ENCODE measurements at regions not wholly inside any gene's neighbourhood (a gene's known extent, or its start where the extent isn't known, plus 50 kb on each side); places are given as distances from the start of the nearest gene placed in this dataset.

DNA sequence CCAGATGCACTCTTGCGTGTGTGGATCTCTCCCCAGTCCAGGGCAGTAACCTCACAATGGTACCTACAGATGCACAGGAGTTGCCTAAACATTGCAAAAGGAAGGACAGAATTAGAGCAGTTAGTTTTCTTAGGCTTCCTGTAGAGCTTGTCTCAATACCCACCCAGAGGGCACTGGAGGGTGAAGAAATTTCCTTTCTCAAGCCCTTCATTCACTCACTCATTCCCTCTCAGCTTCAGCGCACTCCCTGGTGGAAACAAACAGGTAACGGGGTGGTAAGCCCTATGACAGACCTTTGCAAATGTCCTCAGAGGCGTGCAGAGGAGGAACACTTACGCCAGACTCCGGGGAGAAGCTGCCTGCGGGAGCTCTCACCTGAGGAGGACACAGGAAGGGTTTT lies 267.4 kb upstream of the HES1 start:
- no peaks in the 10 kb centered on the region for H3K79me2 ChIP-seq (ENCODE audit: insufficient read depth, low read length)
- no peaks in the 10 kb centered on the region for H4K20me1 ChIP-seq (ENCODE audit: insufficient read depth, low read length, poor library complexity, severe bottlenecking)
- peaks cover 10% of the 10 kb centered on the region; the same call in 1 of the 2 replicates for H3F3A ChIP-seq (ENCODE audit: low read depth)
- H3K9me3 ChIP-seq (ENCODE audit: insufficient read depth, low read depth, low read length): no peaks in the 10 kb centered on the region
- no peaks in the 10 kb centered on the region for H3K9me2 ChIP-seq (replicated peaks; ENCODE audit: low read depth, low read length)
- peaks cover 69% of the 10 kb centered on the region for H3K4me1 ChIP-seq (ENCODE audit: insufficient read depth, low read length, poor library complexity, severe bottlenecking)
- H3K9ac ChIP-seq (ENCODE audit: low read depth, low read length, poor library complexity, severe bottlenecking): peak overlapping the region; percentile 63
- H3K36me3 ChIP-seq (ENCODE audit: insufficient read depth, low read length): no peaks in the 10 kb centered on the region
- no peak overlapping the region for H2AFZ ChIP-seq (ENCODE audit: low read length)
- peak overlapping the region; percentile 60 for H3K4me2 ChIP-seq (ENCODE audit: low read depth, low read length, poor library complexity, severe bottlenecking)
- peak overlapping the region; percentile 45 for H3K4me3 ChIP-seq (ENCODE audit: low read length, poor library complexity, severe bottlenecking)
- no peaks in the 10 kb centered on the region for H3K27me3 ChIP-seq (ENCODE audit: insufficient read depth, low read length, poor library complexity, severe bottlenecking)
- no peak for TF ChIP-seq EZH2phosphoT487 (IDR thresholded peaks at IDR 0.05; ENCODE audit: borderline replicate concordance)
- TF ChIP-seq, protein P1, sequence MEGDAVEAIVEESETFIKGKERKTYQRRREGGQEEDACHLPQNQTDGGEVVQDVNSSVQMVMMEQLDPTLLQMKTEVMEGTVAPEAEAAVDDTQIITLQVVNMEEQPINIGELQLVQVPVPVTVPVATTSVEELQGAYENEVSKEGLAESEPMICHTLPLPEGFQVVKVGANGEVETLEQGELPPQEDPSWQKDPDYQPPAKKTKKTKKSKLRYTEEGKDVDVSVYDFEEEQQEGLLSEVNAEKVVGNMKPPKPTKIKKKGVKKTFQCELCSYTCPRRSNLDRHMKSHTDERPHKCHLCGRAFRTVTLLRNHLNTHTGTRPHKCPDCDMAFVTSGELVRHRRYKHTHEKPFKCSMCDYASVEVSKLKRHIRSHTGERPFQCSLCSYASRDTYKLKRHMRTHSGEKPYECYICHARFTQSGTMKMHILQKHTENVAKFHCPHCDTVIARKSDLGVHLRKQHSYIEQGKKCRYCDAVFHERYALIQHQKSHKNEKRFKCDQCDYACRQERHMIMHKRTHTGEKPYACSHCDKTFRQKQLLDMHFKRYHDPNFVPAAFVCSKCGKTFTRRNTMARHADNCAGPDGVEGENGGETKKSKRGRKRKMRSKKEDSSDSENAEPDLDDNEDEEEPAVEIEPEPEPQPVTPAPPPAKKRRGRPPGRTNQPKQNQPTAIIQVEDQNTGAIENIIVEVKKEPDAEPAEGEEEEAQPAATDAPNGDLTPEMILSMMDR (conservative IDR thresholded peaks at IDR 0.05; ENCODE audit: low read length): no peak

DNA sequence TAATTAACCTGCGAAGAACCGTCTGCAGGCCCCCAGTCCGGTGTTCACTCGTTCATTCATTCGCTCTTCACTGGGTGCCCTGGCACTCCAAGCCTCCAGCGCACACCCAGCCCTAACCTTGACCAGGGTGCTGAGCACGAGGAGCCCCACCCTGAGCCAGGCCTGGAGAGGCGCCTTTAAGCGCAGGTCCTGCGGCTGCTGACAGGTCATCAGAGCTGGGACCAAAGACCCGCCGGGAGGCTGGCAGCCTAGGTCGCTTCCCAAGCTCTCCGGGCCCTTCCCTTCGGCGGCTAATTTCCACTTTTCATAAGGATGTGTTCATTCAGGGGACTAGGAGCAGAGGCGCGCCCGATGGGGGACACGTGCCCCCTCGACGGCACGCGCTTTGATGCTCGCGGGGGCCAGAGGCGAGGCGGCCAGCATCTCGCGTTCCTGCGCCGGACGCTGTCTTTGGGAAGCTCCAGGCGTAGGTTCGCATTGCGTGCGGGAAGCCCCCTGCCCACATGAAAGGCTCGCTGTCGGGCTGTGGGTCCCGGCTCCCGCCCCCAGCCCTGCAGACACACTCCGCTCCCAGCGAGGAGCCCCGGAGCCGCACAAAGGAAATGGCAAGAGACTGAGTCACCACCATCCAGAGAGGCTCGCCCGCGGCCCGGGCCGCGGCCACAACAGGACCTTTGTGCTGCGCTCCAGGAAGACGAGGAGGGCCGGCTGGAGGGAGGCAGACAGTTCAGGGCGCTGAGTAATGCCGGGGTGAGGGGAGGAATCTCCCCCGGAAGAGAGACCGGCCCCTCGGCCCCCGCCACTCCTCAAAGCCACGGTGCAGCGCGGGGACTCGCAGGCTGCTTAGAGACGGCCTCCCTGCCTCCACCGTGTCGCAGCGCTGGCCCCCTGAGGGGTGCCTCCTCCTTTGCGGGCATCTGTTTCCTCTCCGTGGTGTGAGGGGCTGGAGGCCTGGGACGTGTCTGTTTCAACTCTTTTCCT lies 266.4 kb upstream of the HES1 start:
- no peaks in the 10 kb centered on the region for H3K36me3 ChIP-seq (ENCODE audit: insufficient read depth, low read length)
- H3K9me3 ChIP-seq (ENCODE audit: insufficient read depth, low read depth, low read length): no peaks in the 10 kb centered on the region
- peaks cover 71% of the 10 kb centered on the region for H3K4me1 ChIP-seq (ENCODE audit: insufficient read depth, low read length, poor library complexity, severe bottlenecking)
- peaks cover 10% of the 10 kb centered on the region; the same call in 1 of the 2 replicates for H3F3A ChIP-seq (ENCODE audit: low read depth)
- peak overlapping the region; percentile 63 for H3K9ac ChIP-seq (ENCODE audit: low read depth, low read length, poor library complexity, severe bottlenecking)
- no peak overlapping the region for H2AFZ ChIP-seq (ENCODE audit: low read length)
- H3K9me2 ChIP-seq (replicated peaks; ENCODE audit: low read depth, low read length): no peaks in the 10 kb centered on the region
- no peaks in the 10 kb centered on the region for H3K79me2 ChIP-seq (ENCODE audit: insufficient read depth, low read length)
- no peaks in the 10 kb centered on the region for H4K20me1 ChIP-seq (ENCODE audit: insufficient read depth, low read length, poor library complexity, severe bottlenecking)
- peak overlapping the region; percentile 45 for H3K4me3 ChIP-seq (ENCODE audit: low read length, poor library complexity, severe bottlenecking)
- H3K4me2 ChIP-seq (ENCODE audit: low read depth, low read length, poor library complexity, severe bottlenecking): peak overlapping the region; percentile 60
- no peaks in the 10 kb centered on the region for H3K27me3 ChIP-seq (ENCODE audit: insufficient read depth, low read length, poor library complexity, severe bottlenecking)
- TF ChIP-seq EZH2phosphoT487 (IDR thresholded peaks at IDR 0.05; ENCODE audit: borderline replicate concordance): no peak
- TF ChIP-seq, protein P1 (conservative IDR thresholded peaks at IDR 0.05; ENCODE audit: low read length): no peak

- peak overlapping the region; percentile 45 for H3K4me3 ChIP-seq (ENCODE audit: low read length, poor library complexity, severe bottlenecking)
- H3K4me2 ChIP-seq (ENCODE audit: low read depth, low read length, poor library complexity, severe bottlenecking): peak overlapping the region; percentile 60
These were observed 265.4 kb upstream of the HES1 start for GRCh38 chr3:193870376-193871219.

More at GRCh38 chr3:193870376-193871219, 265.4 kb upstream of the HES1 start:
- H3K4me1 ChIP-seq (ENCODE audit: insufficient read depth, low read length, poor library complexity, severe bottlenecking): peaks cover 77% of the 10 kb centered on the region
- peak overlapping the region; percentile 63 for H3K9ac ChIP-seq (ENCODE audit: low read depth, low read length, poor library complexity, severe bottlenecking)
- H2AFZ ChIP-seq (ENCODE audit: low read length): no peak overlapping the region
- H3K9me2 ChIP-seq (replicated peaks; ENCODE audit: low read depth, low read length): no peaks in the 10 kb centered on the region
- H3F3A ChIP-seq (ENCODE audit: low read depth): peaks cover 10% of the 10 kb centered on the region; the same call in 1 of the 2 replicates
- TF ChIP-seq, protein P1 (conservative IDR thresholded peaks at IDR 0.05; ENCODE audit: low read length): no peak
- no peak for TF ChIP-seq EZH2phosphoT487 (IDR thresholded peaks at IDR 0.05; ENCODE audit: borderline replicate concordance)
- no peaks in the 10 kb centered on the region for H3K79me2 ChIP-seq (ENCODE audit: insufficient read depth, low read length)
- H3K9me3 ChIP-seq (ENCODE audit: insufficient read depth, low read depth, low read length): no peaks in the 10 kb centered on the region
- no peaks in the 10 kb centered on the region for H3K36me3 ChIP-seq (ENCODE audit: insufficient read depth, low read length)
- no peaks in the 10 kb centered on the region for H3K27me3 ChIP-seq (ENCODE audit: insufficient read depth, low read length, poor library complexity, severe bottlenecking)
- H4K20me1 ChIP-seq (ENCODE audit: insufficient read depth, low read length, poor library complexity, severe bottlenecking): no peaks in the 10 kb centered on the region
